SK-N-MC (cell line): ENCODE measurements at regions not wholly inside any gene's neighbourhood (a gene's known extent, or its start where the extent isn't known, plus 50 kb on each side); places are given as distances from the start of the nearest gene placed in this dataset.

Experiments used
- EZH2 ChIP-seq: fragments of 200-600 bp; sonication (generic); IDR thresholded peaks from one replicate; pipeline ENCODE4 v1.6.1; 2017; ENCODE audit warnings: antibody characterized with exemption
- POLR2AphosphoS5 ChIP-seq: IDR thresholded peaks from 2 replicates; pipeline ENCODE4 v1.6.1; 2012; ENCODE audit warnings: mild to moderate bottlenecking, low read depth, low read length, borderline replicate concordance

GRCh38 chr5:89470658-89471057 lies 587.7 kb upstream of the MEF2C start:
- TF ChIP-seq POLR2AphosphoS5: no peak
- TF ChIP-seq EZH2: no peak
